ENCODE measurements at regions not wholly inside any gene's neighbourhood (a gene's known extent, or its start where the extent isn't known, plus 50 kb on each side); places are given as distances from the start of the nearest gene placed in this dataset.

- TF ChIP-seq, protein P1, sequence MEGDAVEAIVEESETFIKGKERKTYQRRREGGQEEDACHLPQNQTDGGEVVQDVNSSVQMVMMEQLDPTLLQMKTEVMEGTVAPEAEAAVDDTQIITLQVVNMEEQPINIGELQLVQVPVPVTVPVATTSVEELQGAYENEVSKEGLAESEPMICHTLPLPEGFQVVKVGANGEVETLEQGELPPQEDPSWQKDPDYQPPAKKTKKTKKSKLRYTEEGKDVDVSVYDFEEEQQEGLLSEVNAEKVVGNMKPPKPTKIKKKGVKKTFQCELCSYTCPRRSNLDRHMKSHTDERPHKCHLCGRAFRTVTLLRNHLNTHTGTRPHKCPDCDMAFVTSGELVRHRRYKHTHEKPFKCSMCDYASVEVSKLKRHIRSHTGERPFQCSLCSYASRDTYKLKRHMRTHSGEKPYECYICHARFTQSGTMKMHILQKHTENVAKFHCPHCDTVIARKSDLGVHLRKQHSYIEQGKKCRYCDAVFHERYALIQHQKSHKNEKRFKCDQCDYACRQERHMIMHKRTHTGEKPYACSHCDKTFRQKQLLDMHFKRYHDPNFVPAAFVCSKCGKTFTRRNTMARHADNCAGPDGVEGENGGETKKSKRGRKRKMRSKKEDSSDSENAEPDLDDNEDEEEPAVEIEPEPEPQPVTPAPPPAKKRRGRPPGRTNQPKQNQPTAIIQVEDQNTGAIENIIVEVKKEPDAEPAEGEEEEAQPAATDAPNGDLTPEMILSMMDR (IDR thresholded peaks at IDR 0.05): no peak
Observed at GRCh38 chr16:27618606-27619327, 68.8 kb downstream of the KATNIP start.

- TF ChIP-seq, protein P1 (IDR thresholded peaks at IDR 0.05): no peak
Observed at GRCh38 chr16:27620541-27620940, 70.6 kb downstream of the KATNIP start.

GRCh38 chr16:27624154-27625049 lies 74.5 kb downstream of the KATNIP start:
- TF ChIP-seq, protein P1 (IDR thresholded peaks at IDR 0.05): no peak

DNA sequence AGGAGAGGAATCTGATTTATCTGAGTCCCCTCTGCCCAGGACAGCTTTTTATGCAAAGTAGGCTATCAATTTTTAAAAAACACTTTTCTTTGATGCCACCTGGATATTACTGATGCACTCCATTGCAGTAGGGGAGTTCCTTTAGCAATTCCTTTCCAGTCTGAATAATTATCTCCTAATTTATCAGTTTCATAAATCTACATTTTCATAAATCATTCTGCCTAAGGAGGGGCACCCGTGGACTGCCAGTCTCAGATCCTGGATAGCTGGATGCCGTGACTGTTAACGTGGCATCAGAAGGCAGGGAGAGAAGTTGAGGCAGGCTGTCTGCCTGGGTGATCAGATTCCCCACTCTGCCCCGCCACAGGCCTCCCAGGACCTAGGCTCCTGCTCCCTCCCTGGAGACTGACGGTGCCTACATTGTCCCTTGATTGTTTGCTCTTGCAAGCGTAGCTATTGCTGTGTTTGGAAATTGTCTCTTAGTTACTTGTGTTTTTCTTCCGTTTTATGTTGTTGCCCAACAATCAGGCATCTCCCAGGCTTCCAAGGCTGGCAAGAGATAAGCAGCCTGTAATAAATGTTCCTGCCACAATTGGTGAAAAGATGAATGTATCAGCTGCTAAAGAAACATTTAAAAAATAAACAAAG lies 75.2 kb downstream of the KATNIP start:
- TF ChIP-seq, protein P1 (IDR thresholded peaks at IDR 0.05): no peak

DNA sequence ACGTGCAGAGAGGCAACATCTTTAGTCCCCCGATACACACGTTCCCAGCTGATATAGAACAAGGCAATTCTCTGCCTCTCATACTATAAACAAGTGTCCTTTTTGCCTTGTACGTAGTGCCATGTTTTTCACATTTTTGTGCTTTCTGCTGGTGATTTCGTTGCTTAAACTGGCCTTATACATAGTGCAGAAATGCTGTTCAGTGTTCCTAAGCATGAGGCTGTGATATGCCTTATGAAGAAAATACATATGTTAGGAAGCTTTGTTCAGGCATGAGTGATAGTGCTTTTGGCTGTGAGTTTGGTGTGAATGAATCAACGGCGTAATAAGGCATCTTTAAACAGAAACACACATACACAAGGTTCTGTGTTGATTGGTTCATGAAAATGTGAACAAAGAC lies 77.2 kb downstream of the KATNIP start:
- TF ChIP-seq, protein P1 (IDR thresholded peaks at IDR 0.05): no peak

DNA sequence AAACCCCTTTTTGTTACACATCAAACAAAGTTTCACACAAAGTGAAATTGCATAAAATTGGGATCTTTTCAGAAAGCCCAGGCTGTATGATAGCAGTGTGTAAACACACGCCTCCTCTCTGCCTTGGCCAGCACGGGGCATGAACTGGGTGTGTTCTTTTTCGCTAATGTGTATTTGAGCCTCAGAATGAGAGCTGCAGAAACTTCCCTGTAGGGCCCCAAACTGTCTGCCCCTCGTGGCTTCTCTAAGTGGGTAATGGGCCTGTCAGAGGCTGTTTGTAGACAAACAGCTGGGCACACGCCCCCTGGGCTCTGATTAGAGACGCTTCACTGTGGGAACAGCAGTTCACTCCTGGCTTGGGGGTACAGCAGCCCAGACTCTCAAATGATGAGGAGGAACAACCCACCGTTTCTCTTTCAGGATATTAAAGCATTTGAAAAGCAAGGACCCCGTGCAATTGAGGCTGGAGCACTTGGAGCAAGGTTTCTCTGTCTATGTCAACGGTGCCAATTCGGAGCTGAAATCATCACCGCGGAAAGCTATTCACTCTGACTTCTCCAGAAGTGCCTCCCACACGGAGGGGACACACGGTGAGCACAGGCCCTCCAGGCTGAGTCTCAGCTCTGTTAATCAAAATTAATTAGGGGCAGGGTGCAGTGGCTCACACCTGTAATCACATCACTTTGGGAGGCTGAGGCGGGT lies 78.4 kb downstream of the KATNIP start:
- TF ChIP-seq, protein P1 (IDR thresholded peaks at IDR 0.05): no peak

- TF ChIP-seq, protein P1 (IDR thresholded peaks at IDR 0.05): no peak
Observed at GRCh38 chr16:27632216-27632615, 82.3 kb downstream of the KATNIP start.

Data from LNCAP (cell line).